DOHH2 (cell line): ENCODE measurements at regions not wholly inside any gene's neighbourhood (a gene's known extent, or its start where the extent isn't known, plus 50 kb on each side); places are given as distances from the start of the nearest gene placed in this dataset.

Experiments
- H3F3A ChIP-seq: fragments of 200-600 bp; sonication (generic), shearing (Covaris generic); 2 replicates; pipeline ENCODE4 v1.6.0; 2016; ENCODE audit warnings: antibody characterized with exemption, mild to moderate bottlenecking; ENCODE audit not compliant: control insufficient read depth, insufficient read depth
- H3K27ac ChIP-seq: fragments of 200-600 bp; sonication (generic); 2 replicates; pipeline ENCODE4 v1.5.1; 2014; ENCODE audit warnings: low read depth, mild to moderate bottlenecking, low read length, moderate library complexity
- H3K27me3 ChIP-seq: fragments of 200-600 bp; sonication (generic); 2 replicates; pipeline ENCODE4 v1.6.1; 2014; ENCODE audit warnings: mild to moderate bottlenecking, low read length, mixed read lengths; ENCODE audit not compliant: control insufficient read depth
- H3K36me3 ChIP-seq: fragments of 200-600 bp; sonication (generic); 2 replicates; pipeline ENCODE4 v1.6.1; 2014; ENCODE audit warnings: mild to moderate bottlenecking, low read length, moderate library complexity, mixed read lengths; ENCODE audit not compliant: control insufficient read depth
- H3K4me1 ChIP-seq: fragments of 200-600 bp; sonication (generic); 2 replicates; pipeline ENCODE4 v1.6.1; 2014; ENCODE audit warnings: mild to moderate bottlenecking, low read length, mixed read lengths; ENCODE audit not compliant: control insufficient read depth
- H3K4me2 ChIP-seq: fragments of 200-600 bp; sonication (generic); 2 replicates; pipeline ENCODE4 v1.6.0; 2014; ENCODE audit warnings: mild to moderate bottlenecking, low read length, moderate library complexity
- H3K4me3 ChIP-seq: fragments of 200-600 bp; sonication (generic); 2 replicates; pipeline ENCODE4 v1.5.1; 2014; ENCODE audit warnings: mild to moderate bottlenecking, low read length, mixed read lengths
- H3K79me2 ChIP-seq: fragments of 200-600 bp; sonication (generic); 2 replicates; pipeline ENCODE4 v1.6.1; 2014; ENCODE audit warnings: mild to moderate bottlenecking, low read length, mixed read lengths; ENCODE audit not compliant: control insufficient read depth
- H3K9me2 ChIP-seq: fragments of 200-600 bp; sonication (generic); replicated peaks from 2 replicates; pipeline ENCODE4 v1.6.1; 2014; ENCODE audit warnings: mild to moderate bottlenecking, low read length, mixed read lengths; ENCODE audit not compliant: control insufficient read depth
- H3K9me3 ChIP-seq: fragments of 200-600 bp; sonication (generic); 2 replicates; pipeline ENCODE4 v1.6.1; 2014; ENCODE audit warnings: antibody characterized with exemption, low read length, mixed read lengths; ENCODE audit not compliant: control insufficient read depth, insufficient read depth
- H4K20me1 ChIP-seq: fragments of 200-600 bp; sonication (generic); 2 replicates; pipeline ENCODE4 v1.6.0; 2014; ENCODE audit warnings: low read depth, mild to moderate bottlenecking, antibody characterized with exemption, low read length, moderate library complexity; ENCODE audit not compliant: control insufficient read depth, insufficient read depth
- EZH2phosphoT487 ChIP-seq: fragments of 200-600 bp; sonication (generic); IDR thresholded peaks from 2 replicates; pipeline ENCODE4 v1.6.1; 2017; ENCODE audit warnings: borderline replicate concordance, mild to moderate bottlenecking, antibody characterized with exemption, low read length, moderate library complexity, mixed read lengths
- TF ChIP-seq, protein P1 (sequence below): fragments of 200-600 bp; sonication (generic); IDR thresholded peaks from one replicate; pipeline ENCODE4 v1.5.1; 2014; ENCODE audit warnings: antibody characterized with exemption, mild to moderate bottlenecking, low read depth, low read length; ENCODE audit not compliant: poor library complexity, severe bottlenecking

GRCh38 chr6:4394786-4395185 lies 259.4 kb upstream of the ECI2 start:
- no peaks in the 10 kb centered on the region for H3K79me2 ChIP-seq
- no peaks in the 10 kb centered on the region for H3F3A ChIP-seq
- no peaks in the 10 kb centered on the region for H3K36me3 ChIP-seq
- H3K27me3 ChIP-seq, result no peaks in the 10 kb centered on the region; the same call in 1 of the 2 replicates
- H4K20me1 ChIP-seq, result no peaks in the 10 kb centered on the region
- no peaks in the 10 kb centered on the region for H3K9me3 ChIP-seq
- H3K4me2 ChIP-seq, result no peak overlapping the region
- H3K4me3 ChIP-seq, result no peak overlapping the region
- H3K4me1 ChIP-seq, result no peaks in the 10 kb centered on the region
- TF ChIP-seq, protein P1, sequence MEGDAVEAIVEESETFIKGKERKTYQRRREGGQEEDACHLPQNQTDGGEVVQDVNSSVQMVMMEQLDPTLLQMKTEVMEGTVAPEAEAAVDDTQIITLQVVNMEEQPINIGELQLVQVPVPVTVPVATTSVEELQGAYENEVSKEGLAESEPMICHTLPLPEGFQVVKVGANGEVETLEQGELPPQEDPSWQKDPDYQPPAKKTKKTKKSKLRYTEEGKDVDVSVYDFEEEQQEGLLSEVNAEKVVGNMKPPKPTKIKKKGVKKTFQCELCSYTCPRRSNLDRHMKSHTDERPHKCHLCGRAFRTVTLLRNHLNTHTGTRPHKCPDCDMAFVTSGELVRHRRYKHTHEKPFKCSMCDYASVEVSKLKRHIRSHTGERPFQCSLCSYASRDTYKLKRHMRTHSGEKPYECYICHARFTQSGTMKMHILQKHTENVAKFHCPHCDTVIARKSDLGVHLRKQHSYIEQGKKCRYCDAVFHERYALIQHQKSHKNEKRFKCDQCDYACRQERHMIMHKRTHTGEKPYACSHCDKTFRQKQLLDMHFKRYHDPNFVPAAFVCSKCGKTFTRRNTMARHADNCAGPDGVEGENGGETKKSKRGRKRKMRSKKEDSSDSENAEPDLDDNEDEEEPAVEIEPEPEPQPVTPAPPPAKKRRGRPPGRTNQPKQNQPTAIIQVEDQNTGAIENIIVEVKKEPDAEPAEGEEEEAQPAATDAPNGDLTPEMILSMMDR, result no peak
- no peak for TF ChIP-seq EZH2phosphoT487
- no peak overlapping the region for H3K27ac ChIP-seq
- H3K9me2 ChIP-seq, result no peaks in the 10 kb centered on the region

GRCh38 chr6:4388675-4389074 lies 253.3 kb upstream of the ECI2 start:
- Histone ChIP-seq H4K20me1 (no peaks in the 10 kb centered on the region), H3K36me3 (no peaks in the 10 kb centered on the region), H3K4me1 (no peaks in the 10 kb centered on the region), H3K9me2 (no peaks in the 10 kb centered on the region), H3K4me3 (no peak overlapping the region), H3K9me3 (peaks cover 10% of the 10 kb centered on the region; the same call in 1 of the 2 replicates), H3K27ac (no peak overlapping the region), H3K79me2 (no peaks in the 10 kb centered on the region), H3F3A (no peaks in the 10 kb centered on the region), H3K27me3 (no peaks in the 10 kb centered on the region; the same call in 1 of the 2 replicates), H3K4me2 (no peak overlapping the region)
- TF ChIP-seq, protein P1, result no peak
- TF ChIP-seq EZH2phosphoT487, result no peak

DNA sequence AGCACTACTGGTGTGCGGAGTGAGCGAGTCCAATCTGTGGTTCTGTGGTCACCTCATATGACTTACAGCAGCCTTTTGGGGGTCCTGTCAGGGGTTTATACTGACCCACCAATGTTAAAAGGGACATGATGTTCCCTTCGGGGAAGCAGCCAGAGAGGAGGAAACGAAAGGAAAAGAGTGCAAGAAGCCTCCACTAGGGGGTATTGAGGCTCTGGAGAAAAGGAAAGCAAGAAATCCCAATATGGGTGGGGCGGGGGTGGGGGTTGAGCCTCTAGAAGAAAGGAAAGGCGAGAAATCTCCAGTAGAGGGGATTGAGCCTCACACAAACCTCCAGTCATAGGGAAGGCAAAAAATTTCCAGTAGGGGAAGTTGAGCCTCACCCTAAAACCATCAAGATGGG lies 249.3 kb upstream of the ECI2 start:
- H3K36me3 ChIP-seq, result no peaks in the 10 kb centered on the region
- H3K27me3 ChIP-seq, result no peaks in the 10 kb centered on the region; the same call in 1 of the 2 replicates
- no peak overlapping the region for H3K4me3 ChIP-seq
- no peaks in the 10 kb centered on the region for H4K20me1 ChIP-seq
- no peaks in the 10 kb centered on the region for H3K9me2 ChIP-seq
- H3F3A ChIP-seq, result no peaks in the 10 kb centered on the region
- peaks cover 17% of the 10 kb centered on the region; the same call in 1 of the 2 replicates for H3K9me3 ChIP-seq
- H3K4me1 ChIP-seq, result no peaks in the 10 kb centered on the region
- H3K4me2 ChIP-seq, result no peak overlapping the region
- TF ChIP-seq EZH2phosphoT487, result no peak
- TF ChIP-seq, protein P1, result no peak
- no peaks in the 10 kb centered on the region for H3K79me2 ChIP-seq
- no peak overlapping the region for H3K27ac ChIP-seq
